HG03469 (cell line): ENCODE measurements at regions not wholly inside any gene's neighbourhood (a gene's known extent, or its start where the extent isn't known, plus 50 kb on each side); places are given as distances from the start of the nearest gene placed in this dataset.

Source experiments
- ATAC-seq: cut with Tn5 transposase; IDR thresholded peaks from one replicate; pipeline ENCODE4 v1.9.1; 2021; ENCODE audit warnings: mild to moderate bottlenecking, moderate library complexity, moderate number of reproducible peaks; ENCODE audit not compliant: unreplicated experiment

DNA sequence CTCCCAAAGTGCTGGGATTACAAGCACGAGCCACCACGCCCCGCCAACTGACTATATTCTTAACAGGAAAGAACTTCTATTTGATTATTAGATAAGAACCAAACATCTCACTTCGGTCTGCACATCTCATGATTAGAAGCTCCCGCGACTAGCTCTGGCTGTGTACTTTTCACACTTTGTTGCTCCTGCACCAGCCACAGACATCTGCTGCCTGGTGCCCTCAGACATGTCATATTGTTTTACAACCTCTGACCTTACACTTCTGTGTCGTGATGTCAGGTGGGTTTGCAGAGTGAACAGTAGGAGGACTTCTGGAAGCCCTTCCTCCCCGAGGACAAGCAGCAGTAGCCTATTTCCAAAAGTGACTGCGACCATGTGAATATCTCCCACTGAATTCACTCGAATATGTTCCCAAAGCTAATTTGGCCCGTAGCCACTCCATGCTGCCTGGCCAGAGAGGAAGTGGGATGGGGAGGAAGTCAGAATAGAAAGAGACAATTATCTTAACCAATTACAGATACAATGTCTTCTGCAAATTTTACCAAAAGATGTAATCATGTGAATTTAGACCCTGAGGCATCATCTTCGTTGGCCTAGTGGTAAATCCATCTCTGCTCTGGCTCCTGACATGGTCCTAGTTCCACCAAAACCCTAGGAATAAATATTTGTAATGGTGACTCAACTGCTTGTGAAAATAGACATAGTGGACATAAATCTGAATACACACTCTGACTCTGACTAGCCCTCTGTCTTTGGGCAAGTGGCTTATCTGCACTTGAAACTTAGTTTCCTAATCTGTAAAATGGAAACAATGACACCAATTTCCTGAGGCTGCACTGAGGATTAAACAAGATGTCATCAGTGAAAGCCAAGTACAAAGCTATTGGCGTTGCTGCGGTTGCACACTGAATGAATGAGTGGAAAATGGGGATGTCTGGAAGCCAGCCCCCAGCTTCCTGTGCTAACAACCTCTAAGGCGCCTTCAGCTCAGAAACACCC lies 406.1 kb downstream of the LRATD1 start:
- ATAC-seq = no peak

DNA sequence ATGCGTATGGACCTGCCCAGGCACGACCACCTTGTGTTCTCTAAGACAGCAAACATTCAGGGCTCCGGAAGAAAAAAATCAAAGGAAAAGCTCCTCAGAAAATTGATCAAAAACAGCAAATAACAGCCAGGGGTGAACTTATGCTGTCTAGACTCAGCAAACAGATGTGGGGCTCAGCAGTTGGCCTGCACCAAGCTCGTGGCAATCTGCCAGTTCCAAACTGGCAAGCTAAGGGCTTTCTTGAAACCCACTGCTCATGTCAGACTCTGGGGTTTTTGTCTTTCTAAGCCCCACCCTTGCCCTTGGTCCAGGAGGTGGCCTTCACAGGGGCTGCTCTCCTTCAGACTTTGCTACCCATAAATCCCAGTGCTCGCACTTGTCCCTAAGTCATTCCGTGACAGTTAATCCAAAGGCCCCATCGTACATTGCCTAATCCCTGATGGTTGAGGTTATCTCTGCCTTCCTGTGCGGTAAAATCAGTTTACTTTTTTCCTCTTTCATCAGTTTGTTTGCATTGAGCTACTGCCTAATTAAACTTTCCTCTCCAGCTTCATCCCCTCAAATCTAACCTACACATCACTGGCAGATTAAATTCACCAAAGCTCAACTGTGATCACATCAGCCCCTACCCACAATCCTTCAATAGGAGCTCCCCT lies 408.0 kb downstream of the LRATD1 start:
- no peak for ATAC-seq

DNA sequence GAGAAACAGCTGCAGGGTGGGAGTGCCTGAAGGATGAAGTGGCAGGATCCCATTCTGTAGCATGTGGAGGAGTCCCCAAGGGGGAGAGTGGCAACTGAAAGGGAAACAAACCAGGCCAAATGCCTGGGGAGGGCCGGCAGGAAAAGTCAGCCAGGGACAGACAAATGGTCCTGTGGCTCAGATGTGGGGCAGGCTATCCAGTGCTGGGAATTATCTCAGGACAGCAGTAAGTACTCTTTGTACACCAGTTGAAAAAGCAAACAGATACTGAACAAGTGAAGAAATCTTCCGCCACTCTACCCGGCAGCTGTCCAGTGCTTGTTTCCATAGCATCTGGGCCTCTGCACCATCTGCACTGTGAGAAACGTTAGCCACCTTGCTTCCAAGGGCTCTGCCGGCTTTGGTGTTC lies 408.9 kb downstream of the LRATD1 start:
- ATAC-seq = no peak

GRCh38 chr2:15042801-15043217 lies 410.3 kb downstream of the LRATD1 start:
- no peak for ATAC-seq

- ATAC-seq = no peak
Observed at GRCh38 chr2:15043336-15044058, 411.0 kb downstream of the LRATD1 start.

GRCh38 chr2:15045054-15045453 lies 412.5 kb downstream of the LRATD1 start:
- ATAC-seq = no peak

DNA sequence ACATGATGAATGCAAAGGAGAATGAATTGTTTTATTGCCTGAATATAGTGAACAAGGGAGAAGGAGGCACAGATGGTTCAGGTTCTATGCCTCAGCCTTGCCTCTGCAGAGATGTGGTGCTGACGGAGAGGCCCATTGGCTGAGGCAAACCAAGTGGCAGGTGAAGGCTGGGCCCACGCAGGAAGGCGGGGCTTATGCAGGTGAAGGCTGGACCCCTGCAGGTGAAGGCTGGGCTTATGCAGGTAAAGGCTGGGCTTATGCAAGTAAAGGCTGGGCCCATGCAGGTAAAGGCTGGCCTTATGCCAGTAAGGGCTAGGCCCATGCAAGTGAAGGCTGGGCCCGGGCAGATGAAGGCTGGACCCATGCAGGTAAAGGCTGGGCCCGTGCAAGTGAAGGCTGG lies 414.7 kb downstream of the LRATD1 start:
- ATAC-seq = no peak

DNA sequence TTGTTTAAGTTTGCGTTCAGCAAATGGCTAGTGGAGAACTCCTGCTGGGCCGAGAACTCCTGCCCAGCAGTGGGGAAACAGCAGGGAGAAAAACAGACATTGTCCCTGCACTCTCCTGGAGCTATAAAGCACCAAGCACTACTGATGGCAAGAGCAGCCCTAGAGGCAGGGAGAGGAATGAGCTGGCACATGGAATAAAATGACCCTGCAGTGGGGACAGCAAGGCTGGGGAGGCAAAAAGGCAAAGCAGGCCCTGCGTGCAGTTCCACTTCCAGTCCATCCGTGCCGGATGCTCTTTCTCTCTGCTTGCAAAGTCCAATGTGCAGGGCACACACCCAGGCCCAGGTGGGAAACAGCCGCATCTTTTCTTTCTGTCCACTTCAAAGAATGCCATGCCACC lies 415.5 kb downstream of the LRATD1 start:
- no peak for ATAC-seq

DNA sequence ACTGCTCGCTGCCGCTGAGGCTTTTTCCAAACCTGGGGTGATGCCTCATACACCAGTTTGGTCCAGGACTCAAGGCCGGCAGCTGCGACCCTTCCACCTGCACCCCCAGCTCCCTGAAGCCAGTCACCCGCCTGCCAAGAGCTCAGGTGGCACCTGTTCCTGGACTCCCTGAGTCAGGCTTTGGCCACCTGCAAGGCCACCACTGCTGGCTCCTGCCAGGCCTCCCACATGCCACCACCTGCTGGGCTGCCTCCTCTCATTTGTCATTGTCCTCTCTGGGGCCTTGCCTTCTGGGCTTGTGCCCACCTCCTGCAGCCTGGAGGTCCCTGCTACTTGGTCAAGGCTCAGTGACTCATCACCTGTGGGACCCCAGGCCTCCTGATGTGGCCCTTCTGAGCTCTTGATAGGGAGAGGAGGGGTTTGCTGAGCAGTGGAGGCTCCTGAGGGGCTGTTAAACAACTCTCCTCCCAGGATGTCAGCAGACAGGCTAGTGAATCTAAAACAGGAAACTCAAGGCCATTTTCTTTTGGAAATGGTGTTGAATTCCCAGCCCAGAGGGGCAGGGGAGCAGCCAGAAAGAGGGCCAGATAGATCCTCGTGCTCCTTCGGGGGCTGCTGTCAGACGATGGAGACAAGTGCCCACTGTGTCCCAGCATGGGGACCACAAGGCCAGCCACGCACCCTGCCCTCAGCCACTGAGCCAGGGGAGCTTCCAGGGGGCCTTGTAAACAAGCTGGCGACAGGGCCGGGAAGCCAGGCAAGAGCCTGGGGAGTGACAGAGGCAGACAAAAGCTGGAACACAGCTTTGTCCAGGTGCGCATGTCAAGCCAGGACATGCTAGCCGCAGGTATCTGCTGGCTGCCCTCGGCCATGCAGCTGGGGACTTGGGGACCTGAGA lies 416.8 kb downstream of the LRATD1 start:
- no peak for ATAC-seq

DNA sequence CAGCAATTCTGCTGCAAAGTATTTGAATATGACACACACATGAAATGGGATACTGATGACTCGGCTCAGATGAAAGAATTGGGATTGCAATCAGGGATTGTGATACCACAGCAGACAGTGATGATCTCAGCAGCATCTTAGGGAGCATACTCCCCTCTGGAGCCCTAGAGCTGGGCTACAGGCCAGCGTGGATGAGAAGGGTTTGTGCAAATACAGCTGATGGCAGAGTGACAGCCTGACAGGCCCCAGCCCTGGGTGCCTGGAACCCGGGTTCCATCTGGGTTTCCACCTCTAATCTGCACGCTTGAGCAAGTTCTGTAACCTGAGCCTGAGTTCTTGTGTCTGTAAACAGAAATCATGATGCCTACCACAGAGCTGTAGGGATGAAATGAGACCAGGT lies 418.0 kb downstream of the LRATD1 start:
- ATAC-seq = no peak

GRCh38 chr2:15053542-15053941 lies 421.0 kb downstream of the LRATD1 start:
- ATAC-seq = no peak

GRCh38 chr2:15058015-15058720 lies 425.7 kb downstream of the LRATD1 start:
- no peak for ATAC-seq

DNA sequence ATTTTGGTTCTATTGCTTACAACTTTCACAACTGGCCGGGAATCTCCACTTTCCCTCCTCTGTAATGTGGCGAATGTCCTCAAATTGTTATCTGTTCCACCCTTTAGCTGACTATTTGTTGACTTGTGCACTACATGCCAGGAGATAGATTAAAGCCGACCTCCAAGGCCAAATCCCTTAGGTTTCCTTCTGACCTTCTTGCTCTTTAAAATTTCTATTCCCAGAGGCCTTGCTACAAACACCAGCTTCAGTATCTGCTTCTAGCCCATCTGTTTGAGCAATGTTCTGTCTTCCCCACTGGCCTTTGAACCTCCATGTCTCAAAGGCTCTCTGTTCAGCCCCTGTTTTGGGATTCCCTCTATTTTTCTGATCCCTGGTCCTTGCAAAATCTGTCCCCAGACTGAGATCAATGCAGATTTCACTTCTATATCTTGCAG lies 426.2 kb downstream of the LRATD1 start:
- no peak for ATAC-seq

DNA sequence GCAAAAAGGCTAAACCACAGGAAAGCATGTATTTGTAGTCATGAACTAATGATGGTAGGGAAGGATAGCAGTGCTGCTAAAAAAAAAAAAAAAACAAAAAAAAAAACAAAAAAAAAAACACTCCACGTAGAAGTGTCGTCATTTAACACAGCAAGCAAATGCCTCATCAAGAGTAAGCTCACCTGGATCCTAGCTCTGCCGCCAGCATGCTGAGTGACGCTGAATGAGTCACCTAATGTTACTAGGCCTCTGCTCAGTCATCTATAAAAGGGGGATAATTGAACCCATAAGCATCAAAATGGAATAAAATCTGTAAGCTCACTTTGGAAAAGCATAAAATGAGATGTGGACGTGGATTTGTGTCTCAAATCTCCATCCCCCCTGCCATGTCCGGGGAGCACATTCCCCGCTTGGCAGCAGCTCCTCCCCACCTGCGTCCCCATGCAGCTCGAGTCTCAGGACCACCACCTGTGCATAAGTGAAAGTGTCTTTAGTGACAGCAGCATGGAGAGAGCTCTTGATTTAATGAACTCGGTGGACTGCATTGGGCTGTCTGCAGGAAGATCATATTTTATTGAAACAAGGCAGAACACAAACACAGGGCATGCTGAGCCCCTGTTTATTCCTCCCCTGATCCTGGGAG lies 427.5 kb downstream of the LRATD1 start:
- no peak for ATAC-seq

DNA sequence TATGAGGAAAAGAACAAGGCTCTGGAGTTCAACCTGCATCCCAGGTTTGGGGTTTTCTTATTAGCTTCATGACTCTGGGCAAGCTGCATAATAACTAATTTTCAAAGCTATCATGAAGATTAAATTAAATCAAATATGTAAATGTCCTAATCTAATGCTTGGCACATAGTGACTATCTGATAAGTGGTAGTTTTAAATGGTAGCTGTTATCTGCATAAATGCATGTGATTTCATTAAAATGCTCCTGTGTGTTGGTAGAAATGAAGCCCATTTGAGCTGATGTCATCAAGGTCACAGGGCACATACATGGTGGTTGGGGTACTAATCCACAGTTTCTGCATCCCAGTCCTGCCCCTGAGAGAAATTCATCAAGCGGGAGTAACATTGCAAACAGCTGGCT lies 428.8 kb downstream of the LRATD1 start:
- no peak for ATAC-seq

DNA sequence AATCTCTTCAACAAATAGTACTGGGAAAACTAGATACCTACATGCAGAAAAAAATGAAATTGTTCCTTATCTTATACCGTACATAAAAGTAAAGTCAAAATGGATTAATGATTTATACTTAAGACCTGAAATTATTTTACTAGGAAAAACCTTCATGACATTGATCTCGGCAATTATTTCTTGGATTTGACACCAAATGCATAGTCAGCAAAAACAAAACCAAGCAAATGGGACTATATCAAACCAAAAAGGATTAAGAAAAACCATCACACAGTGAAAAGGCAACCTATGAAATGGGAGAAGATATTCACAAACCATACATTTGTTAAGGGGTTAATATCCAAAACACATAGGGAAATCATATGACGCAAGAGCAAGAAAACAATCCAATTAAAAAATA lies 433.6 kb downstream of the LRATD1 start:
- ATAC-seq = no peak

DNA sequence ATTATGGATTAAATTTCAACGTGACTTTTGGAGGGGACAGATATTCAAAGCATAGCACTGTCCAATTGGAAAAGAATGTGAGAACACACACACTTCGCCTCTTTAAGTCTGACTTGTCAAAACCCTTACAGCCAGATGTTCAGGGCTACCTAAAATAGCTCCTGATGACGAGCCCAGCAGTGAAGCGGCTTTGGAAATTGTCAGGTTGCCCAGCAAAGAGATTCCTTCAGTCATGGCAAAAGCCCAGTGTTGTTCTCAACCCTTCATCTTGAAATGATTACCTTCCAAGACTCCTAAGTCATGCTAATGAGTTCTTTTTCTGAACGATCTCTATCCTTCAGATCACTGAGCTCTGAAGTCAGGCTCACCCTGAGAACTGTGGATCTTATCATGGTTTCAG lies 436.6 kb downstream of the LRATD1 start:
- no peak for ATAC-seq

DNA sequence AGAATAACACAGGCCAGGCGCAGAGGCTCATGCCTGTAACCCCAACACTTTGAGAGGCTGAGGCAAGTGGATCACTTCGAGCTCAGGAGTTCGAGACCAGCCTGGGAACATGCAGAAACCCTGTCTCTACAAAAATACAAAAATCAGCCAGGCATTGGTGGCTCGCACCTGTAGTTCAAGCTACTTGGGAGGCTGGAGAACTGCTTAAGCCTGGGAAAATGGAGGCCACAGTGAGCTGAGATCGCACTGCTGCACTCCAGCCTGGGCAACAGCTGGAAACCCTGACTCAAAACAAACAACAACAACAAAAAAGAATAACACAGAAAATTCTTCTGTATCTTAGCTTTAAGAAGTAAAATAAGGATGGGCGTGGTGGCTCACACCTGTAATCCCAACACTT lies 440.3 kb downstream of the LRATD1 start:
- no peak for ATAC-seq

DNA sequence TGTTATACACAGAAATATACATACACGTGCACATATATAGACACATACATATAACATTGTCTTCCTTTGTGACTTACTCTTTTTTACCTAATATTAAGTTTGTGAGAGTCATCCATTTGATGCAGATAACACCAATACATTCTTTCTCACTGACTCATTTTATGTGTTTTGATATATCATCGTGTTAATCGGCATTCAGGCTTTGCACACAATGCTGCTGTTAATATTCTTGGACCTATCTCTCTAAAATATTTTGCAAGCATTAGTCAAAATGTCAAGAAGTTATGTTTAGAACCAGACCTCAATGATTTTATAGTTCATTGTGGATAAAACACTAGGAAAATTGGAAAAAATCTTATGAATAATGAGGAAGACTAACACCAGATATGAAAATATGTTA lies 441.1 kb downstream of the LRATD1 start:
- no peak for ATAC-seq
